ENCODE measurements at regions not wholly inside any gene's neighbourhood (a gene's known extent, or its start where the extent isn't known, plus 50 kb on each side); places are given as distances from the start of the nearest gene placed in this dataset.

- ATAC-seq (no peak), DNase-seq (no peak)
- Histone ChIP-seq H3K4me3 (ENCODE audit: low read length) (no peak overlapping the region), H3K9me3 (ENCODE audit: low read length) (no peaks in the 10 kb centered on the region), H3K27ac (ENCODE audit: low read length) (no peak overlapping the region), H3K4me1 (ENCODE audit: insufficient read depth, low read length) (no peaks in the 10 kb centered on the region), H3K9me2 (replicated peaks; ENCODE audit: low read length) (no peaks in the 10 kb centered on the region), H3K27me3 (ENCODE audit: low read length) (peaks cover 60% of the 10 kb centered on the region), H3K36me3 (ENCODE audit: low read depth, low read length) (no peaks in the 10 kb centered on the region), H3K4me2 (ENCODE audit: low read length) (no peak overlapping the region), H4K20me1 (ENCODE audit: low read length) (no peaks in the 10 kb centered on the region), H3K79me2 (ENCODE audit: low read length) (no peaks in the 10 kb centered on the region), H3K9ac (ENCODE audit: low read length) (no peak overlapping the region), H2AFZ (ENCODE audit: low read length) (no peak overlapping the region), H3F3A (ENCODE audit: low read length, unreplicated experiment) (no peaks in the 10 kb centered on the region)
- TF ChIP-seq CTCF (conservative IDR thresholded peaks at IDR 0.05; ENCODE audit: low read depth, low read length) (no peak), EZH2phosphoT487 (IDR thresholded peaks at IDR 0.05; ENCODE audit: borderline replicate concordance, low read length) (no peak), EZH2 (IDR thresholded peaks at IDR 0.05; ENCODE audit: low read length, unreplicated experiment) (no peak)
- ChIA-PET CTCF (no interaction called here), POLR2A (ENCODE audit: unreplicated experiment) (no interaction called here)
- BruUV-seq (replicated peaks): no TSS peak
- intact Hi-C loops (cut with micrococcal nuclease): no loop called here
Observed at GRCh38 chr22:49582678-49583077, 245.0 kb downstream of the BRD1 start.

DNA sequence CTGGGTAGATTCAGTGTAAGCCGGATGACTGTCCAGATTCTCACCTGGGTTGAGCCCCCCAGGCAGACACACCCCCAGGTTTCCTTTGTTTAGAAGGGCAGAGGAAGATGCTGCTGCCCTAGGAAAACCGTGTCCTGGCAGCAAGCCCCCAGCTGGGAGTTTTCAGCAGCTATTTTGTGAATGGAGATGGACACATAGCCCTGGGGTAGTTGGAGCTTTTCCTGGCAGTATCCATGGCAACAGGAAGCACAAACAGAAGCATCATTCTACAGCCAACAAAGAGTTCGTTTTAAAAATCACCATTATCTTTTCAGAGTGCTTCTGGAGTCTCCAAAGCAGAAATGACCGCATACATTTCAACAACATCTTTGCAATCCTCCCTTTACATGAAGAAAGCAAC is 245.5 kb downstream of the BRD1 start:
- H3K9me3 ChIP-seq (ENCODE audit: low read length): no peaks in the 10 kb centered on the region
- no peaks in the 10 kb centered on the region for H3K36me3 ChIP-seq (ENCODE audit: low read depth, low read length)
- intact Hi-C loops (cut with micrococcal nuclease): no loop called here
- H3K9ac ChIP-seq (ENCODE audit: low read length): no peak overlapping the region
- H3K4me3 ChIP-seq (ENCODE audit: low read length): no peak overlapping the region
- H2AFZ ChIP-seq (ENCODE audit: low read length): no peak overlapping the region
- no peaks in the 10 kb centered on the region for H3K4me1 ChIP-seq (ENCODE audit: insufficient read depth, low read length)
- no peaks in the 10 kb centered on the region for H4K20me1 ChIP-seq (ENCODE audit: low read length)
- TF ChIP-seq CTCF (conservative IDR thresholded peaks at IDR 0.05; ENCODE audit: low read depth, low read length) (no peak), EZH2 (IDR thresholded peaks at IDR 0.05; ENCODE audit: low read length, unreplicated experiment) (no peak), EZH2phosphoT487 (IDR thresholded peaks at IDR 0.05; ENCODE audit: borderline replicate concordance, low read length) (no peak)
- H3K9me2 ChIP-seq (replicated peaks; ENCODE audit: low read length): no peaks in the 10 kb centered on the region
- H3K27ac ChIP-seq (ENCODE audit: low read length): no peak overlapping the region
- DNase-seq: no peak
- H3K27me3 ChIP-seq (ENCODE audit: low read length): peaks cover 63% of the 10 kb centered on the region
- no peak for ATAC-seq
- H3F3A ChIP-seq (ENCODE audit: low read length, unreplicated experiment): no peaks in the 10 kb centered on the region
- ChIA-PET POLR2A (ENCODE audit: unreplicated experiment) (no interaction called here), CTCF (no interaction called here)
- no peak overlapping the region for H3K4me2 ChIP-seq (ENCODE audit: low read length)
- BruUV-seq (replicated peaks): no TSS peak
- H3K79me2 ChIP-seq (ENCODE audit: low read length): no peaks in the 10 kb centered on the region

DNA sequence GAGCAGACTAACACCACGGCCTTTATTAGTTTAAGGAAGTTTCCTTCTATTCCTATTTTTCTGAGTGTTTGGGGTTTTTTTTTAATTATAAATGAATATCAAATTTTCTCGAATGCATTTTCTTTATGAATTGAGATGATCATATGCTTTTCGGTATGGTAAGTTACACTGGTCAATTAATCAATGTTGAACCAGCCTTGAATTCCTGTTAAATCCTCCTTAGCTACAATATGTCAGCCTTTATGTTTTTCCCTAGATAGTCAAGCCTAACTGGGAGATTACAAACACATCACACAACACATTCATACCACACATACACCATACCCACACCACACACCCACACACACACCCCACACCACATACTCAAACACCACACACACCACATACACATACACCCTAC is 247.6 kb downstream of the BRD1 start:
- BruUV-seq (replicated peaks): no TSS peak
- TF ChIP-seq EZH2phosphoT487 (IDR thresholded peaks at IDR 0.05; ENCODE audit: borderline replicate concordance, low read length) (no peak), CTCF (conservative IDR thresholded peaks at IDR 0.05; ENCODE audit: low read depth, low read length) (no peak), EZH2 (IDR thresholded peaks at IDR 0.05; ENCODE audit: low read length, unreplicated experiment) (no peak)
- no peaks in the 10 kb centered on the region for H3F3A ChIP-seq (ENCODE audit: low read length, unreplicated experiment)

More for the DNA sequence above, 247.6 kb downstream of the BRD1 start:
- no peak overlapping the region for H3K4me2 ChIP-seq (ENCODE audit: low read length)
- POLR2A ChIA-PET (ENCODE audit: unreplicated experiment): no interaction called here
- H2AFZ ChIP-seq (ENCODE audit: low read length): no peak overlapping the region
- no peaks in the 10 kb centered on the region for H4K20me1 ChIP-seq (ENCODE audit: low read length)
- no peak for ATAC-seq
- no peaks in the 10 kb centered on the region for H3K36me3 ChIP-seq (ENCODE audit: low read depth, low read length)
- no peaks in the 10 kb centered on the region for H3K9me2 ChIP-seq (replicated peaks; ENCODE audit: low read length)
- intact Hi-C loops (cut with micrococcal nuclease): no loop called here
- H3K4me3 ChIP-seq (ENCODE audit: low read length): no peak overlapping the region
- H3K27me3 ChIP-seq (ENCODE audit: low read length): peaks cover 65% of the 10 kb centered on the region
- CTCF ChIA-PET: no interaction called here
- no peaks in the 10 kb centered on the region for H3K9me3 ChIP-seq (ENCODE audit: low read length)
- no peaks in the 10 kb centered on the region for H3K79me2 ChIP-seq (ENCODE audit: low read length)
- DNase-seq: no peak
- H3K27ac ChIP-seq (ENCODE audit: low read length): no peak overlapping the region
- no peaks in the 10 kb centered on the region for H3K4me1 ChIP-seq (ENCODE audit: insufficient read depth, low read length)
- no peak overlapping the region for H3K9ac ChIP-seq (ENCODE audit: low read length)

Measured in PC-3 (cell line).